GM19351 (cell line): ENCODE measurements at regions not wholly inside any gene's neighbourhood (a gene's known extent, or its start where the extent isn't known, plus 50 kb on each side); places are given as distances from the start of the nearest gene placed in this dataset.

Source experiments
- ATAC-seq: cut with Tn5 transposase; IDR thresholded peaks from one replicate; pipeline ENCODE4 v1.9.1; 2021; ENCODE audit warnings: mild to moderate bottlenecking, moderate library complexity; ENCODE audit not compliant: unreplicated experiment

DNA sequence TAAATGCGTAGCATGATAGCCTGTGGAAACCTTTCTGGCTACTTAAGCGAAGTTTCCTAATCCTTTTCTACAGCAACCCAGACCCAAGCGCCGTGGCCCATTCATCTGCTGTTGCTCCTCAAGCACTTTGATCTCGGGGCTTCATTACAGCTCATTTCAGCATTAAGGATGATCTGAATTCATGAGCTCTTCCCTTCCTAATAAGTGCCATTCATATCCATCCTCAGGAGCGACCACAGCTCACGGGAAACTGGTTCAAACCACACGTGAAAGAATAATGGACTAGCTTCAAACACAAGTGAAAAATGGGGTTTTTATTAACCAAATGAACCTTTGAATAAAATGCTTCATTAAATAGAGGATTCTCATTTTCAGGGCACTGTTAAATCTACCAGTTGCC is 202.6 kb upstream of the LEF1 start:
- ATAC-seq: no peak

DNA sequence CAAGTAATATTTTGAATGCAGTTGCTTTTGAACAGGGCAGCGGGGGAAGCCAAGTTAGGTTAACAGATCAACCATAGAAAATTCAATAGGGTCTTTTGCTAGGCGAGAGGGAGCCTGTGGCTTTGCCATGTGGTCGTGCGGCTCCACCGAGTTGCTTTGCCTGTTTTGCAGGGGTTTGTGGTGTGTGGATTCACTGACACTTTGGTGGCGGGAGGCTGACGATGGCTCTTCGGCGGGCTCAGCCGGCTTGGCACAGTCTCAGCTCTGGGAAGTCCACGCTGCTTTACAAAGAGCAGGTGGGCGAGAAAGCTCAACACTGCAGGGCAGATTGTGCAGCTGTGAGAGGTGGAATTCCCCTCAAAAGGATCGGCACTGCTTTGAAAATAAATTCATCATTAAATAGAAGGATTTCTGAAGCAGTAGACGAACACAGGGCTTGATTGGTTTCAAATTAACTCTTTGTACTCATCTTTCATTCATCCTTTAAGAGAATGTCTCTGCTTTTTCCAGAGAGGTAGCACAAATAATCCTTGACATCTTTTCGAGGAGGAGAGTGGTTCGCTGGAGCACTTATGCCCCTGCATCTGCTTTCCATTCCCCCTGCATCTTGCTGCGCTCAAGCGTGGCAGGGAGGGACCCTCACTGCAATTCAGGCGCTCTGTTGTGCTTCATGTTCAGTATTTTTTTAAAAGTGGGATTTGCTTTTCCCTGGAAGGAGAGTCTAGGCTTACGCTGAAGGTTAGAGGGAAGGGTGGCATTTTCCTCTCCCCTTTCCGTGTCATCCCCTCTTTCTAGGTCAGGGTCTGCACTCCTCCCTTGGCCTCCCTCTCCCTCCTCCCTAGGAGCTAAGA is 201.8 kb upstream of the LEF1 start:
- ATAC-seq: no peak

DNA sequence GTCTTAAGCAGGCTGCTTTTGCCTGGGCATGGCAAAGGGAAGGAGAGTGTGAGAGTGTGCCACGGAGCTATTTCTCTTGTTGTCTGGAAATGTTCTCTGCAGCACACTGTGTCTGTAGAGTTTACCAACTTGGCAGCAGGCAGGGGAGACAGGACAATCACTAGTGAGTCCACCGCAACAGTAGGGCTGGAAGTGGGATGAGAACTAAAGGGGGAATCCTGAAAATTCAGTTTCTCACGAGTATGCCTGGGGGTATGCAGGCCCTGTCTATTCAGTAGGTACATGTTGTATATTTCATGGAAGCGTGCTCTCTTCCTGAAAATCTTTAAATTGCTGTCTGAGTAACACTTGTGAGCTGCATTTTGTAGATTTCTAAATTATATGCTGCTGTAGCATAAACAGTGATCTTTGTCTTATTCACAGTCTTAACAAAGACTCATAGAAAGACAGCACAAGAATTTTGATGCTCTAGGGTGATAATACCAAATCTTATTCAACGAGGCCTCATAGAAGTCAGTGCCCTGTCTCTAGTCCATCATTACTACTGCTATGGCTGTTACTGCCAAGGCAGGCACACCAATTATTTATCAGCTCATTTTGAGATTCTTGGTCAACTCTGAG is 200.4 kb upstream of the LEF1 start:
- ATAC-seq: no peak

DNA sequence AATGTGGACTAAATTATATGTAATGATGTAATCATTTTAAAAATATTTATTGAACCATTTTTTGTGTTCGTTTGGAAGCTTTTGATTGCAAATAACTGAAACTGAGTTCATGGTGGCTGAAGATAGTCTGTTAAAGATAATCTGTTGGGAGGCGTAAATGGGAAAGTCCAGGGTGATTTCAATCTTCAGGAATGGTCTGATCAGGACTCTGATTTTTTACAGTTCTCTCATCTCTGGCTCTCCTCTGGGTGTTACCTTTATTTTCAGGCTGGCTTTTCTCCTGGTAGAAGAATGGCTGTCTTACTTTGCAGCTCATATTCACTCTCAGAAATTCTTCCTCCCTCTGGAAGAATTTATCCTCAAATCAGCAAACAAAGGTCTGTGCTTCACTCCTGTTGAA is 199.0 kb upstream of the LEF1 start:
- ATAC-seq: no peak

DNA sequence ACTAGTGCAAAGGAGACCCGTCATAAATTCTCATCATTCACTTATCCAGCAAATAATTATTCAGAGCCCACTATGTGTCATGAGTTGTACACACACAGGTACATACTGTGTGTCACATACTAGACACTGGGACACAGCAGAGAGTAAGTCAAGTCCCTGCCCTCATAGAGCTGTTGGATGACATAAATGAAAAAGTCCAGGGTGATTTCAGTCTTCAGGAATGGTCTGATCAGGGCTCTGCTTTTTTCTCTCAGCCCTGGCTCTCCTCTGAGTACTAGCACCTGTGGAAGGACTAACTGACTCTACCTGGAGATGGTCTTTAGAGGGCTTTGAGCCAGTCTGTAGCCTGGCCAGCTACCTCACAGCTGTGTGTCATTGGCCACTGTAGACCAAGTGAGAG is 198.0 kb upstream of the LEF1 start:
- ATAC-seq: no peak

DNA sequence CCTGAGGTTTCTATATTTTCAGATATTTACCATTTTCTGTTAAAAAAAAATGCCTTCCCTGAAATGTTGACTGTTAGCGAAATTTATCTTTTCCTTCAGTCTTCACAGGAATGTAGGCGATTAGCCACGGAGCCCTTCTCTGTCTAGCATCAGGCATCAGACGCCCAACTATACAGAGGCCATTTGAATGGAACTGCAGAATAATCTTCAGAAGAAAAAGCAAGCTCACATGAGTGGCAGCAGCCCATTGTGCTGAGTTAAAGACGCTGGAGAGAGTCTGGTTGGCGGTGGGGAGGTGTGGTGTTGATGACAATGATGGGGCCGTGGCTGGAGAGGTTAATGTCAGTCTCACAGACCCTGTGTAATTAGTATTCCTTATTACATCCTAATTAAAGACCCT is 196.8 kb upstream of the LEF1 start:
- ATAC-seq: no peak

DNA sequence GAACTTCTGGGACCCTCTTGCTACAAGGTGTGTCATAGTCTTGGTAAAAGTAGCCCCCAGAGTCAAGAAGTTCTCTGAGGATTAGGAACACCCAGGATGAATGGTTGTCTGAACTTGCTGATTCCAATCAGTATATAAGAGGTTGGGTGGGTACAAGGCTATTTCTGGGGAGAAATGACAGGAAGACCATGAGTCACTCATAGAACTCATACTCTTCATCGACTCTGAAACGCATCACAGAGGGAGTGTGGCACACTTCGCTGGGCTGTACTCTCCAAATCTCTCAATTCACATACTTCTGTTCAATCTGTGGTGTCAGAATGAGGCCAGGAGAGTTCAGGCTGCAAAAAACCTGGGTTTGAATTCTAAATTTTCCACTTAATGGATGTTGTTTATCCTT is 193.2 kb upstream of the LEF1 start:
- no peak for ATAC-seq

DNA sequence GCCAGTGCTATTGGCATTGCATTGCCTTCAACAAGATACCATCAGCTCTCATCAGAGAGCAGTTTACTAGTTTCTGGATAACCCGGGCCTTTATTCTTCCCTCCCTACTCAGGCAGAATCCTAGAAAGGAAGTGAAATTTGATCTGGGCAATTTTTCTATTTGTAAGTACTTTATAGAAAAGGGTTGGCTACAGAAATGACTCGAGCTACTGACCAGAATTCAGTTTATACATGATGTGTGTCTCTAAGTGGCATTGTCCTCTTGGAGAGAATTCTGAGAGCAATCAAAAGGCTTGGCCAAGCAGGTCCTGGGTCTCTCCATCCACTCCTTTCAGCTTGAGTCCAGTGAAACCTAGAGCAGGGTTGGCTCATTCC is 192.7 kb upstream of the LEF1 start:
- no peak for ATAC-seq

DNA sequence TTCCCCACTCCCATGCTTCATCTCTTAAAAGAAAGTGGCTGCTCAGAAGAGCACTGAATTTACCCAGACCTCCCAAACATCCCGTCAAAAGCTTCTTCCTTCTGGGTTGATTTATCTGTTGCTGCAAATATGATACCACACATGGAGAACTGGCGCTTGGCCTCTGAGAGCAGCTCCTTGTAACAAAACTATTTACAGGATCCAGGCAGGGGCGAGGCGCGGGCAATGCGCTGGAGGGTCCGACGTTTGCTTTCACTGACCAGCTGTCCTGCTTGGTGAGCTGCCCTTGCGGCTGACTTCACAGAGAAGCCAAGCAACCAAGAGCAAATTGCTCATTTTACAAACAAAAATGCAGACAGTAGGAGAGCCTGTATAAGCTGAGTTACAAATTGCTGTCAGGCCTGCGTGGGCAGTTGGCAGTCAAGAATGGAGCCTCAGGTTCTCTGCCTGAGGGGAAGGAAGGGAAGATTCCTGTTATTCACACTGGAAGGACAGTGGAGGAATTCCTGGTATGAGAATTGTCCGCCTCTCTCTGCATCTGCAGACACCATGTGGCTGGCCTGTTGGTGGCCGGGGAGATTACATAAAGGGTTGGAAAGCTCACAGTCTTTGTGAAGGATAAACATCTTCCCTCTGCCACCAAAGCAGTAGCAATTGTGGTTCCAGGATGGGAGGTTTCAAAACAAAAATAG is 192.2 kb upstream of the LEF1 start:
- no peak for ATAC-seq

DNA sequence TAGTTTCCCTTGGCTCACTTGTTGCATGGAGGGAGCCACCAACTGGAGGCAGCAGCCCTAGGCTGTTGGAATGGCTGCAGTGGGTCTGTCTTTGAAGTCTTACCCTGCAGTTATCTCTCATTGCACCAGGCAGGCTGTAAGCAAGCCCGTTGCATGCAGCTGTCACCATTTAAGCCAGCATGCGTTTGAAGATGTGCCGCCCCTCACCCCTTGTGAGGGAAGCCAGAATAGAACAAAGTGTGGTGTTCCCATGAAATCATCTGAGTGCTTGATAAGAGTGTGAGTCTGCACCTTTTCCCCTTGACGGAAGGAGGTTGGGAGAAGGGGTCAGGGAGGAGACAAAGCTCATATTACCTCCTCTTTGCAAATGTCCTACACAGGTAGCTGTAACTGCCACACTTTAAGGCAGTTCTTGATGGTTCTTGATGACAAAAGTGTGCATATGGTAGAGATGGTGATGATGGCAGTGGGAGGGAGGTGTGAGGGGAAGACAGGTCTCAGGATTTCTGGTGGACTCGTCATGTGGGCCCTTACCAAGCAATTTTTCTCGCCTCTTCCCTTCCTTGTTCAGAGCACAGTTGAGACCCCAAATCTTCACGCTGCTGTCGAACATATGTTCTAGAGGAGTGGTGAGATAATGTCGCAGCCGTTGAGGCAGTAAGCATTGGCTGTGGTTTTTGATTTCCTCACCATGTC is 191.4 kb upstream of the LEF1 start:
- ATAC-seq: no peak

DNA sequence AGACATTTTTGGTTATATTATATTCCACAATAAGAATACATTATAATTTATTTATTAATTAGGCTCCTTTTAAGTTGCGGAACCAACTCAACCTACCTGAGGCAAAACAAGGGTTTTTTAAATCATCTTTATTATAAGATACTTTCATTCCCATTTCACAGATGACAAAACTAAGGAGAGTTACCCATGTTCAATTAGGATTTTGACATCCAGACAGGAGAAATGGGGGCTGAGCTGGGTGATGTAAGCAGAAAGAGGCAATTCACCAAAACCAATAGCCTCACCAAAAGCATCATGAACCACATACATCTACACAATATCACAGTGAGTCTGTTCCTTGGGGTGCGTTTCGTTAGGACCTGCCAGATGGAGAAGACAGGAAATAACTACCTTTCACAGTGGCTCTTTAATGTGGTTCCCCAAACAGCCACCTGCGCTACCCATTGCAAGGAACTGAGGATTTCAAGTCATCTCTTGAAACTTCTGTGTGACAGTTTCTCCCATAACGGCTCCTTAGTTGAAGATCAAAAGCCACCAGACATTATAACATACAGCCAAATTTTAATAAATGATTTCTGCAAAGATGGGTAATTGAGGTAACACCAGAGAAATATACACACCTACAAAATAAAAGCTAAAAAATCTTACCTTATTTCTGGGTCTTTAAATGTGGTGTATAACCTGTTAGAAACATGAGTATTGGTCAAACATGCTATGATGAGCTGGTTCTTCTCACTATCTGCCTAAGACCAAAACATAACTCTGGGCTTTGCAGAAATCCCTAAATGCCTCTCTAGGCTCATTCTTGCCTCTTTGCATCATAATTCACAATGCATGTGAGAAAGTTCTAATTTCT is 190.6 kb upstream of the LEF1 start:
- ATAC-seq: no peak

DNA sequence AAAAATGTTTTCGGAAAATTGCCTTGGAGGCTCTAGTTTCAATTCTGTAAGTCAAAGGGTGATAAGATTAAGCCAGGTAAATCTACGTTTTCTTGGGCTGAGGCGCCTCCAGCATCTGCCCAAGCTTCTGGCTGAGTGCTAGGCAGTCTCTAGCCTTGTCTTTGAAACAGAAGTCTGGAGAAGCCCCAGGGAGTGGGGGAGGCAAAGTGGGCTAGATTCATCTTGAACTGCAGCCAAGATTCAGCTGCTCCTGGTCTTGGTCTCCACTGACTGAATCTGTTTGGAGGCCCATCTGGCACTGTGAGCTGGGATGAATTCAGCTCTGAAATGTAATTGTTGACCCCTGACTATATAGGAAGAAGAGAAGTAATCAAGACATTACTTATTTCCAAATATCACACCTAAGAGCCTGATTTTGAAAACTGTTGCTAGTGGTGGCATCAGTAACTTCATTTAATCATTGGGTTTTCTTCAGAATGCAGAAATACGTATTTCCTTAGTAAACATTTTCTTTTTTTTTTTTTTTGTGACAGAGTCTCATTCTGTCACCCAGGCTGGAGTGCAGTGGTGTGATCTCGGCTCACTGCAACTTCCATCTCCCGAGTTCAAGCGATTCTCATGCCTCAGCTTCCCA is 187.3 kb upstream of the LEF1 start:
- no peak for ATAC-seq

DNA sequence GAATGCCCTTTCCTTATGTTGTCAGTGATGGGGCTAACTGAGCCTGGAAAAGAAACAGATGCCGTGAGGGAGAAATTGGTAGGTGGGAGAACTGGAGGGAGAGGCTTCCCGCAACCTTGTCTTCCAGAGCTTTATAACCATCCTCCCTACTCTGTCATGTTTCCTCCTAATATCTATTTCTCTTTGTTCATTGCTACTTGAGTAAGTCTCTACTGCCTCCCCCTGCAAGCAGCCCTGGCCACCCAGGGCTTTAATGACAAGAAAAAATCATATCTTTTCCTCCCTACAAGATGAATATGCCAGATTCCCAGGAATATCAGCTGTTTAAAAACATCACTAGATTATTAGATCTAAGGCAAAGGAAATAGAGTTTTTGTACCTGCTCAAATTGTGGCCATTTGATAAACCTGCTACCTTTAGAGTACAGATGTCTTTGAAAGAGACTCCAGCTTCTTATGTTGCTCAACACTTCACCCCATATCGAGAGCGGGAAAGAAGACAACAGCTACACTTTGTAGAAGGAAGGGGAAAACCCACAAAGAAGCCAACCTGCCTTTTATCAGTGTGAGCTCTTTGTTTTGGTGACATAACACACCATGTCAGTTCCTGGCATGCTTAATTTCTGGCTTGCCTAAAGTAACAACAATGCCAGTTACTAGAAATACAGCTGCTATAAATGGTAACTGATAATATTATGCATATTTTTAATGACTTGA is 186.6 kb upstream of the LEF1 start:
- no peak for ATAC-seq

DNA sequence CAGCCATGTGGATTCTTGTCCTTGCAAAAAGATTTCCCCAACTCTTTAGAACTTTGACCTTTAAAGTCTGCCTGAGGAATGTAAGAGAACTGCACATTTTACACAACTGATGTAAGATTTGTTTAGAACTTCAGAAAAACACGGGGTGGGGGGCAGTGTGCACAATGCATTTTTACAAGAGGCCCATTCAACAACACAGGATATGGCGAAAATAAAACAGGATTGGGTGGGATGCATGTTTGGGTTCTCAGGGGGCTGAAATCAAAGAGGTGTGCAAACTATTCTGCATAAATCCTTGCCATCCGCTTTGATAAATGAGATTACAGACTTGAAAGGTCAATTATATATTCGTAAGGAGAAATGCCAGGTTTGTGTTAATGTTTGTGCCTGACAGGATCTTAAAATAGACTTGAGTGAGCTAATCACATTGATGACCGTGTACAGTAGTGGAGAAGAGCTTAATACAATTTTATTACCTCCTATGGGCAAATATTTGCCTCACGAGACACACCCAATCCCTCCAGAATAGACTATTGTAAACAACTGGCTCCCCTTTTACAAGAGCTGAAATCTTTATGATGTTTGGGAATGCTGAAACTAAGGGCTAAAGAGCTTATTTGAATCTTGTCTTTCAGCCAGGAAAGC is 184.1 kb upstream of the LEF1 start:
- ATAC-seq: no peak

DNA sequence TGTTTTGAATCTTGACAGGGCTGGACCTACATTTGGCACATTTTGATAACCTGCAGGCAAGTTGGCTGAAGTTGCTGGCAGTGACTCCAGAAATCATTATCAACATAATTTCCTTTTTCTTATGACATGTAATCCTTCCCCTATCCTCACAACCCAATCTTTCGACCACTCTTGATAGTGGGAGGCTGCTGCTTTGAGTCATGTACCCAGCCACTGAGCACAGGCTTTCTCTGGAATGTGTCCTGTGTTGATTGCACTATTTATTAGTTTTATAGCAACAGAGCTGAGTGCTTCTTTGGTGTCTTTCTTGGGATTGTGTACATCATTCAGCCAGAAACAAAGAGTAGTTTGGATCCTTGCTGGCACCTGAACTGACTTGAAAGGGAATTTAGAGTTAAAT is 183.1 kb upstream of the LEF1 start:
- no peak for ATAC-seq

DNA sequence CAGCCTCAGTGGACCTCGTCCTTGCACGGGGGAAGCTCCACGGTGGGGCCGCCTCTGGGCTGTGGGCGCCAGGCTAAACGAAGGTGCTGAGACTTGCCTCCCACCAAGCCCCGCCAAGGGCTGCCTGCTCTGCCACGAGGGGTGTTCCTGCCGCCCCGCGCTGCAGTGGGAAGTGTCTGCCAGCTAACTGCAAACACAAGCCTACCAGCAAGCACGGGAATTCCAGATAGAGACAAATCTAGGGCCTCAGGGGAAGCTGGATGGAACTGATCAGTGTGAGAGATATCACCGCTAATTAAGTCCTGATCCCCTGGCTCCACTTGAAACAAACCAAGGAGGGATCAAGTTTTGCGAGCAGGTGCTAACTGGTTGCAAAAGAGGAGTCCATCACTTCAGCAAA is 181.6 kb upstream of the LEF1 start:
- ATAC-seq: no peak

DNA sequence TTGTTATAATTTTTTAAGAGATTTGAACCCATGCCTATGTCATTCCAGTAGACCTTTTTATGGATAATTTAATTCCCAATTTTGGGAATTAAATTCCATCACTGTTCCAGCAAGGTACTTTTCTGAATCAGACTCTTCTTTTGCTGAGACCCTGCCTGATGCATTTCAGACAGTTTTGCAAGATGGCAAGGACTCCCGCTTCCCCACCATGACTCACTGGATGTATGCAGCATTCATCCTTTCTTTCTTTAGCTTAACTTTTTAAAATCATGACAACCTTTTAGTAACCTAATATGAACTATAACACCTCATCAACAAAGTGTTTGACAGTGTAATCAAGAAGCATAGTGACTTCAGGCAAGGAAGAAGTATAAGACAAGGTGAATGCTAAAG is 178.1 kb upstream of the LEF1 start:
- no peak for ATAC-seq

DNA sequence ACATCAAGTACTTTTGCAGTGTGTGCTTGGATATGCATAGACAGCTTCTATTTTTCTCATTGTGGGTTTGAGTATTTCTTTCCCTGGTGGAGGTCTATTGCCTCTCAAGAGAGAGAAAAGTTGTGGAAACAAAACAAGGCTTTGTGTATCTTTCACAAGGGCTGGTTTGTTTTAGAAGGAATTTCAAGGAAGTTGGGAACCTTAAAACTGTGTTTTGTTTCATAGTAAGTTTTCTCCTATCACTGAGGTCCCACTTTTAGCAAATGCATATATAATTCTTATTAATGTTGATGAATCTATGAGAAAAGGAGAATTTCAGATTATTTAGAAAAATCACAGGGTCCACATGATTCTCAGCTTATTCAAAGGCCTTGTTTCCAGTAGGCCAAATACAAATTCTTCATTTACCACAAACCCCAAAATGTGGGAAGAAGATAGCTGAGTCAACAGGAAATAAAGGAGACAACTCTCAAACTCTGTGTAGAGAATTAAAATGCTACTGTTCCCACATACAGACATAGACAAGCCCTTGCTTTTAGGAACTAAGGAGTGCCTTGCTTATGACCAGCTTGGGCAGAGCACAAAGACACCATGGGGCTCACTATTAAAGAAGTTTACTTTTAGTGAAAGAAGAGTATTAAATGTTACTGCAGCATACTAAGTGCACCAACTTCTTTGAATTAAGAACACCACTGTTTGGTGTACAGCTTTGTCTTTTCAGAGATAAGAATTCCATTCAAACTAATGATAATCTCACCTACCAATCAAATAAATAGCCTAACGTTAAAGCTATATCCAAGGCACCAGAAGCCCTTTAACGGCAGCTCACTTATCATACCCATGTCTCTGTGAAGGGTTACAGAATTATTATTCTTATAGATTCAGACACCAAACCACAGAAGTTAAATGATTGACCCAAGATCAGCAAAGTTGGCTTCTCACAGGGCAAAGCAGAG is 177.4 kb upstream of the LEF1 start:
- no peak for ATAC-seq
